NK-92 treated with Interleukin-12 subunit alpha and Interleukin-12 subunit beta, amount 100 ng/mL, for 24 hours (cell line): ENCODE measurements at regions not wholly inside any gene's neighbourhood (a gene's known extent, or its start where the extent isn't known, plus 50 kb on each side); places are given as distances from the start of the nearest gene placed in this dataset.

Experiments used
- DNase-seq: peaks from one replicate; lab custom pipeline; 2025; lab: John Stamatoyannopoulos, UW

DNA sequence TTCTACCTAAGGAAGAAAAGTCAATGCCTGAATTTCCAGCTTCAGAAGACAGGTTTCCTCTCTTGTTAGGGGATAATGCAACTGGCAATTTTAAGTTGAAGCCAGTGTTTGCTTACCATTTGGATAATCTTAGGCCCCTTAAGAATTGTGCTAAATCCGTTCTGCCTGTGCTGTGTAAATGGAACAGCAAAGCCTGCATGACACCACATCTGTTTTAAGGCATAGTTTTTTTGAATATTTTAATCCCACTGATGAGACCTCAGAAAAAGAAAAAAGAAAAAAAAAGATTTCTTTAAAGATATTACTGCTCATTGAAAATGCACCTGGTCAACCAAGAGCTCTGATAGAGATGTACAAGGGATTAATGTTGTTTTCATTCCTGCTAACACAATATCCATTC is 419.2 kb downstream of the SLITRK6 start:
- no peak for DNase-seq

DNA sequence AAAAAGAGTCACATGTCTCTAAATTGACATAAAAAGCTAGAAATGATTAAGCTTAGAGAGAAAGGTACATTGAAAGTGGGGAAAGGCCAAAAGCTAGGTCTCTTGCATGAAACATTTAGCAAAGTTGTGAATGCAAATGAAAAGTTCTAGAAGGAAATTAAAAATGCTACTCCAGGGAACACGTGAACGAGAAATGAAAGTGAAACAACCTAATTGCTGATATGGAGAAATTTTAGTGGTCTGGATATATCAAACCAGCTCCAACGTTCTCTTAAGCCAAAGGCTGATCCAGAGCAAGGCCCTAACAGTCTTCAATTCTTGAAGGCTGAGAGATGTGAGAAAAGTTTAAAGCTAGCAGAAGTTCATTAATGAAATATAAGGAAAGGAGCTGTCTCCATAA is 419.8 kb downstream of the SLITRK6 start:
- no peak for DNase-seq

- DNase-seq, result no peak
Measured at GRCh38 chr13:85377783-85378182, 421.4 kb downstream of the SLITRK6 start.

DNA sequence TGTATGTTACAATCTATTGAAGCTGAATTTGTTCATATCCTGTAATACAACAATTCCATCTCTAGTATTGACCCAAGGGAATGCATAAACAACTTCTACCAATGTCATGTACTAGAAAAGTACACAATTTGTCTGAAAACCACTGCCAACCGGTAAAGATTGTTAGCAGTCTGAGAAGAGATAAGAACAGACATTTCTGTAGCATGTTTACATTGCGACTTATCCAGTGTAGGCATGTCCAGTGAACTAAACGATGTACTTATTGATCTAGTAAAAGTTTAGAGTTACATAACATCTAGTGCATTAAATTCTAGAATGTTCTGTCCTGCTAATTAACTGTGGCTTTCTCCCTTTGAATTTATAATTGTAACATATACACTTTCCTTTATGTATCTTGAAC is 425.9 kb downstream of the SLITRK6 start:
- no peak for DNase-seq

DNA sequence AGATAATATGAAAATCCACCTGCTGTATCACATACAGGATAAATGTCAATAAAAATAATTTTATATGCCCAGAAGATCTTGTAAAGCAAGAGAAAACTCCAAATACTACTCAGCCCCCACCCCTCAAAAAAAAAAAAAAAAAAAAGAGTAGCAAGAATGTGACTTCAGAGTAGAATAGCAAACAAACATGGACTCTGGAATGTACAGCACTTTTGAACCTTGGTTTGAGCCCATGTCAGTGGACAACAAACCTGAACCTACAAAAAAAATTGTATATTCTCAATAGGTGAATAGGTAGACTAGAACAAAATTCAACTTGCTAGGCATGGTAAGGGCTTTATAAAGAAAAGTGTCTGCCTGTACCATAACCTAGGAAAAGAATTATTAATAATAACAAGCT is 428.0 kb downstream of the SLITRK6 start:
- DNase-seq, result no peak

- DNase-seq, result no peak
Measured at GRCh38 chr13:85368686-85369085, 430.5 kb downstream of the SLITRK6 start.

DNA sequence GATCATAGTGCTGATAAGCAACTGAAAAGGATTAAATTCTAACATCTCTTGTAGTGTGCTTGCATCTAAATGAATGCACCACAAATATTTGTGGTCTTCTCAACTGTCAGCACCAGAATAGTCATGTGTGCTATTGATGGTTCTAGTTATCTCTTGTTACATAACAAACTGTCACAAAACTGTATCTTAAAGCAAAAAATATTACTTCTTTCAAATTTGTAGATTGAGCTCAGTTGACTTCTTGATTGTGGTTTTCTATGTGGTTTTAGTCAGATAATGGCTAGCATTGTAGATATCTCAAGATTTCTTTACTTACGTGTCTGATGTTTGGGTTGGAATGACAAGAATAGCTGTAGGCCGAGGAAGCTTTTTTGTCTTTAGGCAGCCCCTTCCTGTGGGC is 431.3 kb downstream of the SLITRK6 start:
- no peak for DNase-seq

DNA sequence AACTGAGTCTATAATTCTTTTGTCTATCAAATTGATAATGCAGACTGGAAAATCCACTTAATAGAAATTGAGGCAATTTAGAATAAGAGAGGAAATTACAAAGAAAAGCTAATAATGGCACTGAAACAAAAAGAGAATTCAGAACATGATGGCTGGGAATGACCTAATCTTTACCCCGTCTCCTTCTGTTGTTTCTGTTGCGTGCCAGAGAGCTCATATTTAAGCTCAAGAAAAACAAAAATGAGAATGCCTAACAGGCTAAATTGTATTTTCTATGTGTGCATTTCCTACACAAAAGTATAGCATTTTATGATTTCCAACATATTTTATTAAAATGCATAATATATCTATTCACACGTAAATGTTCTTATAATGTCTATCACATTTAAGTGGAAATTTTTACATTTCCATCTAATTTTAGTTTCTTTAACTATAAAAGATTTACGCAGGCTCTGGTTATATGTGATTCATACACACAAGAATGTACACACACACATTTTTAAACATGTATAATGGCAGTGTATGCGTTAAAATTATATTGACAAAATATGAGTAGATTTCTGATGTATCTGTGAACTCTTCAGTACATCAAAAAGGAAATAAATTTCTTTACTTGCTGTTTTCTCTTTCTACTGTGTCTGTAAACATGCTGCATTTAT is 432.3 kb downstream of the SLITRK6 start:
- DNase-seq, result no peak

DNA sequence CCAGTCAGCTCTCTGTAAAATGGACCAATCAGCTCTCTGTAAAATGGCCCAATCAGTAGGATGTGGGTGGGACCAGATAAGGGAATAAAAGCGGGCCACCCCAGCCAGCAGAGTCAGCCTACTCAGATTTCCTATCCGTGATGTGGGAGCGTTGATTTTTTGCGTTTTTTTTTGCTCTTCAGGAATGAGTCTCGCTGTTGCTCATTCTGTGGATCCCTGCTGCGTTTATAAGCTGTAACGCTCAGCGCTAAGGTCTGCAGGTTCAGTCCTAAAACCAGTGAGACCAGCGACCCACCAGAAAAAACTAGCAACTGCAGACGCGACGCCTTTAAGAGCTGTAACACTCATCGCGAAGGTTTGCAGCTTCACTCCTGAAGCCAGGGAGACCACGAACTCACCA is 435.7 kb downstream of the SLITRK6 start:
- no peak for DNase-seq

- no peak for DNase-seq
Measured at GRCh38 chr13:85362980-85363379, 436.2 kb downstream of the SLITRK6 start.

- no peak for DNase-seq
Measured at GRCh38 chr13:85347251-85347650, 452.0 kb downstream of the SLITRK6 start.

GRCh38 chr13:85334187-85334586 is 465.0 kb downstream of the SLITRK6 start:
- DNase-seq, result no peak

GRCh38 chr13:85333506-85334020 is 465.7 kb downstream of the SLITRK6 start:
- DNase-seq, result no peak

DNA sequence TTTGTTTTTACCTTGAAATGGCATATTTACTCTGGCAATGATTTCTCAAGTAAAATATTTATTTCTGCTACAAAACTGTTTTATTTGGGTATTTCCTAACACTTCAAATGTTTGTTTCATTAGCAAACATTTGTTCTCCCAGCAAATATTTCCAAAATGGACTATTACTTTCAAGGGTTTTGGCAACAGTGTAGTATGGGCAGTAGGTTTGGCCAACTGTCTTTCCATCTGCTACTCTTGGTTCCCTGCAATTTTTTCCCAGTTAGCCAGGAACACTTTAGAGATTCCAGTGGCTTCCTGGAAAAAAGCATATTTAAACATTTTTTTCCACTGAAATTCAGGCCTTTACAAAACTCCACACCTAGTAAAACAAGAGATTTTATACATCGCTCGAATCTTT is 466.6 kb downstream of the SLITRK6 start:
- no peak for DNase-seq

DNA sequence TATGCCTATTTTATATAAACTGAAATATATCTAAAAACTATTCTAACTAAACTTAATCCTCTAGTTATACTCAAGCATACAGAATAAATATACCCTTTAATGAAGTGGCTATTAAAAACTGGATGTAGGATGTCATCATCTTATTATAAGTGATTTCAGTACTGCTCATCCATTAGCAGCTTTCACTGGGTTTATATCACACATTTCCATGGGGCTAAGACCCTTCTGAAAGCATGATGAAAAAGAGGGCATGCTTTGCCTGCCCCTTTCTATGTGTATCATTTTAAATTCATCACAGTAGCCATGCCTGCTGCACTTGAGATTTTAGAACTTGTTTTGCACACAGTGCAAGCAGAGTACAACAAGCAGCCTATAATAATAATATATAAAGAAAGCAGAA is 477.5 kb downstream of the SLITRK6 start:
- no peak for DNase-seq

DNA sequence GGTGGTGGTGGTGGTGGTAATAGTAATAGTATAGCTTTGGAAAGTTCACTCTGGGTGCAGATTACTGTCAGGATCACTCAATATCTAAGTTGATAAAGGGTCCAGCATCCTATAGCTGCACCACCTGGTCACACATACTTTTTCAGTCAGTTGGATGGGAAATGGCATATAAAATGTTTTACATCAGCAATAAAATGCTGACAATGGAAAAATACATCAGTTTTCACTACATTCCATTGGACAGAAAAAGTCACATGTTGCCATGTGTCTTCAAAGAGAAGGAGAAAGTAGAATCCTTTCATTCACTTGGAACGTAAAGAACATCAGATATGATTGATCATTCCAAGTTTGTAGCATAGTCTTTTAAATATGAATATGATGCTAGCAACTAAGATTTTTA is 481.4 kb downstream of the SLITRK6 start:
- no peak for DNase-seq

DNA sequence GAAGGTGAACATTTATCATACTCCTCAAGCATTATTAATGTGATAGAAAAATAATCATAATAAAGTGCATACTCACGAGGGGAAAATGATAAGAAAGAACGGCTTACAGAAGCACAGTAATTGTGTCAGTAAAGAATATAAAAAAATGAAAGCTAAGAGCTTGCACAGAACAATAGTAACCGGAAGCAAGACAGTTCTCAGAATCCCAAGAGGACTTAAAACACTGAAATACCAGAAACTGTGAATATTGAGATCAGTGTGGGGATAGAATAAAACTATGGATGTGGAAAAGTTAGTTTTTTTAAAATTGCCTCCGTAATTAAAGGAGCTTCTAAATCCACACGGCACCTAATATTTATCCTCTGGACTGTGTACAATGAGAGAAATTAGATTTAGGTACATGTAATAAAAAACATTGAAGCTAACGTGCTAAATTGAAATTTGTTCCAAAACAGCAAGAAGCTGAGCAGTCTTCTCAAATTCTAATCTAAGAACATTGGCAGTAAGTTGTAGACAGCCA is 482.7 kb downstream of the SLITRK6 start:
- no peak for DNase-seq

DNA sequence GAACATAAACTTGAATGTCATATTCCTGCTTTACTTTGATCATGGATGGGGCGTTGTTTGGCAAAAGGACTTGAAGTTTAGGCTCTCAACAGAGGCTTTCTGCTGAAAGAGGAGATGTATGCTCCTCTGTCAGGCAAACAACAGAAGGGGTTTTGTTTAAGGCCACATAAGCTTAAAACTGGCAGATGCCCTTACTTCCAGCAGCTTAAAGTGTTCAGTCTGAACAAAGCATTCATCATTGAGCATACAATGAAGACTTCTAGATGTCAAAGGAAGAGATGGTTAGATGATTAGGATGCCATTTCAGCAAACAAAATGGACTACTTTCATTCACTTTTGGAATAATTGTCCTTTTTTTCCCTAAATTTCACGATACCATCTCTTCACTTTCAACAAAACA is 484.5 kb downstream of the SLITRK6 start:
- no peak for DNase-seq

- DNase-seq, result no peak
Measured at GRCh38 chr13:85313761-85314503, 485.3 kb downstream of the SLITRK6 start.

DNA sequence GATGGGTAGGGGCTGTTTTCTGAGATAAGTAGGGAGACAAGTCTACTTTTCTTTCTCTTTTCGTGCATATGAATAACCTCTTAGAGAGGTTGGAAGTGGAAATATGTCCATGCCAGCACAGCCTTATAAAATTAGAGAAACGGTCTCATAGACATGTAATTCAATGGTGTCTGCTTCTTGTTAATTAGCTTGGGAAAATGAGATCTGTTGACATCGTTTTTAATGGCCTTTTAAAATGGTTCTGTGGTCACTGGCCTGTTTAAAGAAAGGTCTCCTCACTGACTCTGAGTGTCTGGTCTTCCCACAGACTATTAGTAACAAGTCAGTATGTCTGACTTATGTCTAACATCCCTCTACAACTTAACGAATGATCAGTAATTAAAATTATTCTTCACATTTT is 487.1 kb downstream of the SLITRK6 start:
- no peak for DNase-seq

DNA sequence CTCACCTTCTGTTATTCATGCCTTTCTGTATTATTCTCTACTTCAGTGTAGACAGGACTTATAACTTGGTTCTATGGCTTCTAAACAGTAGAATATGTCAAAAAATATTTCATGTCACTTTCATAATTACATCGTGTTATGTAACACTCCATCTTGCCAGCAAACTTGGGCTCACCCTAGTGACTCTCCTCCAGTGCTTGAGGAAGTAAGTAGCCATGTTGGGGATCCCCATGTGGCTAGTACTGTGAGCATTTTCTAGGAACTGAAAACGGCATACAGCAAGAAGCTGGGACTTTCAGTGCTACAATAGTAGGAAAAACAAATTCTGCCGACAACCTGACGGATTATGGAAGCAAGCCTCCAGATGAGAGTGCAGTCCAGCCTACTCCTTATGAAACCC is 495.6 kb downstream of the SLITRK6 start:
- no peak for DNase-seq

DNA sequence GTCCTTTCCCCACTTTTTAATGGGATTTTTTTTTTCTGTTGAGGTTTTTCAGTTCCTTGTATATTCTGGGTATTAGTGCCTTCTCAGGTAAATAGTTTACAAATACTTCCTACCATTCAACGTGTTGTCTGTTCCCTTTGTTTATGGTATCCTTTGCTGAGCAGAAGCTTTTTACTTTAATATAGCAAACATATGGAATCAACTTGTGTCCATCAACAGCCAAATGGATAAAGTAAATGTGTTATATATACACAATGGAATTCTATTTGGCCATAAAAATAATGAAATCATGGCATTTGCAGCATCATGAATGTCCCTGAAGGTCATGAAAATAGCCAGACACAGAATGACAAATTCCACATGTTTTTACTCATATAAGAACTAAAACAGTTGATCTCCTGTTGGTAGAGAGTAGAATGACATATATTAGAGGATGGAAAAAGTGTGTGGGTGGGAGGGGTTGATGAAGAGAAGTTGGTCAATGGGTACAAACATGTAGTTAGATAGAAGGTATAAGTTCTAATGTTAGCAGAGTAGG is 500.8 kb downstream of the SLITRK6 start:
- DNase-seq, result no peak

- DNase-seq, result no peak
Measured at GRCh38 chr13:85288698-85289097, 510.5 kb downstream of the SLITRK6 start.
